K562 (cell line): ENCODE measurements at regions not wholly inside any gene's neighbourhood (a gene's known extent, or its start where the extent isn't known, plus 50 kb on each side); places are given as distances from the start of the nearest gene placed in this dataset.

Experiments used
- ATAC-seq: fragments of 200-7000 bp; cut with Tn5 transposase; 3 replicates; pipeline ENCODE4 v1.9.1; 2020; ENCODE audit warnings: moderate library complexity
- BruUV-seq: library from RNA; stranded (reverse); fragments of 400-500 nt; replicated peaks from 2 replicates; lab custom pipeline; 2021; lab: Mats Ljungman, UMichigan
- CTCF ChIA-PET: fragments of 300-600 bp; formaldehyde crosslinking; extraction: SDS; loops from one replicate; lab custom pipeline; 2021; ENCODE audit warnings: low intra/inter-chr PET ratio; lab: Yijun Ruan, JAX
- POLR2A ChIA-PET: fragments of 300-600, 350-650 bp; sonication (Branson Sonifier 250); formaldehyde crosslinking; extraction: SDS; loops from one replicate; lab custom pipeline; 2021; ENCODE audit warnings: antibody characterized with exemption, inconsistent platforms; lab: Yijun Ruan, JAX
- DNase-seq, 4 experiments: peaks; one replicate each; pipeline versions ENCODE4 v3.0.0 to v3.0.0-alpha.2; 2011 to 2018; ENCODE audit warnings: low spot score in 3 of 4, mixed read lengths in 3 of 4; ENCODE audit errors: extremely low read depth in 1 of 4
- FAIRE-seq: peaks from 2 replicates; lab custom pipeline; 2011; peaks lifted over from hg19 to GRCh38; lab: Jason Lieb, UNC
- H2AFZ ChIP-seq: 2 replicates; pipeline ENCODE4 v1.6.0; 2011; ENCODE audit warnings: low read depth, low read length, control low read depth, inconsistent platforms
- H3K27ac ChIP-seq: fragments of 200-600 bp; 3 replicates; pipeline ENCODE4 v1.8.0; 2011; ENCODE audit warnings: low read depth, mild to moderate bottlenecking, control low read depth, inconsistent platforms, low read length, moderate library complexity, mixed read lengths; ENCODE audit errors: extremely low read depth
- H3K27me3 ChIP-seq, 2 experiments: fragments of 300-600 bp in 1 of 2; 2 replicates in 1 of 2; 3 replicates in 1 of 2; pipeline versions ENCODE4 v1.6.0 to v1.8.0; 2011; ENCODE audit warnings: inconsistent platforms in 2 of 2, low read length in 2 of 2, mild to moderate bottlenecking in 1 of 2, mixed read lengths in 1 of 2, moderate library complexity in 1 of 2; ENCODE audit not compliant: control insufficient read depth in 2 of 2, insufficient read depth in 2 of 2
- H3K36me3 ChIP-seq: fragments of 300-600 bp; 3 replicates; pipeline ENCODE4 v1.8.0; 2011; ENCODE audit warnings: mild to moderate bottlenecking, low read length, inconsistent platforms; ENCODE audit not compliant: control insufficient read depth, insufficient read depth
- H3K4me1 ChIP-seq, 2 experiments: fragments of 200-600 bp in 1 of 2; replicated peaks in 1 of 2; 2 replicates in 1 of 2; 3 replicates in 1 of 2; pipeline versions ENCODE4 v1.5.1 to v1.8.0; 2011; ENCODE audit warnings: inconsistent platforms in 2 of 2, low read length in 2 of 2, mild to moderate bottlenecking in 1 of 2, mixed read lengths in 1 of 2, moderate library complexity in 1 of 2; ENCODE audit not compliant: control insufficient read depth in 2 of 2, insufficient read depth in 2 of 2
- H3K4me2 ChIP-seq: 2 replicates; pipeline ENCODE4 v1.6.1; 2011; ENCODE audit warnings: low read length, control low read depth, inconsistent platforms, mixed read lengths; ENCODE audit not compliant: insufficient read depth
- H3K4me3 ChIP-seq: fragments of 200-600 bp; sonication (generic), shearing (Covaris generic); 2 replicates; pipeline ENCODE4 v1.5.1; 2016; ENCODE audit warnings: control low read depth, inconsistent platforms
- H3K79me2 ChIP-seq: fragments of 200-600 bp; 3 replicates; pipeline ENCODE4 v1.8.0; 2011; ENCODE audit warnings: low read length, inconsistent platforms; ENCODE audit not compliant: control insufficient read depth, insufficient read depth
- H3K9ac ChIP-seq, 2 experiments: 2 replicates each; pipeline versions ENCODE4 v1.6.0 to v1.6.1; 2011; ENCODE audit warnings: low read depth in 2 of 2, low read length in 2 of 2, control low read depth in 1 of 2, inconsistent platforms in 1 of 2, mild to moderate bottlenecking in 1 of 2, mixed read lengths in 1 of 2; ENCODE audit not compliant: insufficient read depth in 1 of 2
- H3K9me1 ChIP-seq: one replicate; pipeline ENCODE4 v1.6.0; 2011; ENCODE audit warnings: inconsistent platforms, mild to moderate bottlenecking, low read length, moderate library complexity; ENCODE audit not compliant: control insufficient read depth, insufficient read depth
- H3K9me3 ChIP-seq: replicated peaks from 2 replicates; pipeline ENCODE4 v1.5.1; 2011; ENCODE audit warnings: low read depth, low read length, inconsistent platforms; ENCODE audit not compliant: control insufficient read depth, insufficient read depth
- H4K20me1 ChIP-seq: replicated peaks from 2 replicates; pipeline ENCODE4 v1.6.1; 2011; ENCODE audit warnings: low read length, inconsistent platforms, mixed read lengths; ENCODE audit not compliant: control insufficient read depth, insufficient read depth
- CHD4 ChIP-seq: fragments of 200-600 bp; sonication (generic); IDR thresholded peaks from 3 replicates; pipeline ENCODE4 v1.6.1; 2012; ENCODE audit warnings: low read depth, mild to moderate bottlenecking, mixed read lengths, low read length, inconsistent platforms; ENCODE audit not compliant: insufficient read depth, insufficient replicate concordance, poor library complexity, severe bottlenecking
- DIDO1 ChIP-seq: fragments of 450-650 bp; IDR thresholded peaks from 2 replicates; pipeline ENCODE4 v1.6.1; 2016; ENCODE audit warnings: low read depth, missing biosample characterization, missing genetic modification characterization
- FOS ChIP-seq: IDR thresholded peaks from 3 replicates; pipeline ENCODE4 v1.6.1; 2011; ENCODE audit not compliant: insufficient read length; ENCODE audit errors: extremely low read depth
- LARP7 ChIP-seq: fragments of 450-650 bp; IDR thresholded peaks from 2 replicates; pipeline ENCODE4 v1.6.1; 2016
- RBM25 ChIP-seq: fragments of 200-400 bp; formaldehyde crosslinking; IDR thresholded peaks from 2 replicates; pipeline ENCODE4 v1.6.1; 2018; ENCODE audit warnings: low read length, low read depth, moderate library complexity; ENCODE audit not compliant: severe bottlenecking
- SRSF3 ChIP-seq: fragments of 200-400 bp; formaldehyde crosslinking; IDR thresholded peaks from 2 replicates; pipeline ENCODE4 v1.6.1; 2016; ENCODE audit warnings: mild to moderate bottlenecking, low read length, moderate library complexity; ENCODE audit not compliant: insufficient read depth
- U2AF1 ChIP-seq: fragments of 200-400 bp; formaldehyde crosslinking; optimal IDR thresholded peaks from 2 replicates; pipeline ENCODE3; 2017; ENCODE audit warnings: mild to moderate bottlenecking, low read depth, low read length, moderate library complexity
- ZC3H4 ChIP-seq: sonication (generic); formaldehyde crosslinking; IDR thresholded peaks from 2 replicates; pipeline ENCODE4 v1.9.0; 2021; ENCODE audit warnings: missing genetic modification reagents, borderline replicate concordance
- ZNF24 ChIP-seq: fragments of 450-650 bp; IDR thresholded peaks from 2 replicates; pipeline ENCODE4 v1.6.1; 2016
- WGBS: fragments of 100-300 bp; shearing (Covaris generic); methylation state at CpG from one replicate; pipeline ENCODE4 v1.1.6; 2016; ENCODE audit warnings: low coverage, mixed read lengths; ENCODE audit not compliant: insufficient coverage; ENCODE audit errors: missing lambda C conversion rate; 5-methylcytosine and 5-hydroxymethylcytosine counted together
- in situ Hi-C: fragments of 300-500 bp; cut with MboI; formaldehyde crosslinking; loops from 4 replicates; pipeline ENCODE4 v1.15.0; 2018; ENCODE audit warnings: inconsistent platforms, mixed read lengths
- intact Hi-C: fragments of 100-400 bp; cut with micrococcal nuclease; formaldehyde crosslinking; loops from 2 replicates; pipeline ENCODE4 v1.14.2; 2022
- TF ChIP-seq, protein P1 (sequence below): fragments of 200-400 bp; formaldehyde crosslinking; IDR thresholded peaks from 2 replicates; pipeline ENCODE4 v1.6.1; 2017; ENCODE audit warnings: mild to moderate bottlenecking, low read depth, low read length, moderate library complexity
- TF ChIP-seq, protein P2 (sequence below): fragments of 450-650 bp; IDR thresholded peaks from 2 replicates; pipeline ENCODE4 v1.6.1; 2016; ENCODE audit warnings: borderline replicate concordance

DNA sequence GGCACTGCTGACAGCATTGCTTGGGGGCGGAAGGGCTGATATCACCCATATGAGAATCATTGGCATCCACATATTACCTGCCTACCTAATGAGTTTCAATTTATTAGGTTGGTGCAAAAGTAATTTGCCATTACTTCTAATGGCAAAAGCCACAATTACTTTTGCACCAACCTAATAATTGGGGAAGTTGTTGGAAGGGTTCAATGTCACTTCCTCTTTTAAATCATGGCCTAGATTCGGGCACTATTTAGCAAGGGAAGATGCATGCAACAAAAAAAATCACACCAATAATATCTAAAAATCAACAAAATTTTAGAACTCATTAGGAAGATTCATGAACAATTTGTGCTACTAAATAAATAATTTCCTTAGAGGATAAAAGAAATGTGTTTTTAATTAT, 56.0 kb upstream of the AGTR1 start:
- no peak for DNase-seq
- intact Hi-C loops = no loop called here
- H3K9me1 ChIP-seq = no peaks in the 10 kb centered on the region
- no peak overlapping the region for H3K4me2 ChIP-seq
- no peak for FAIRE-seq
- 0% methylated on average over 2 of the region's 2 CpGs for WGBS
- no peak overlapping the region for H3K27ac ChIP-seq
- ChIA-PET POLR2A (no interaction called here), CTCF (no interaction called here)
- no peaks in the 10 kb centered on the region for H3K27me3 ChIP-seq
- no peak for TF ChIP-seq DIDO1 (tag)
- TF ChIP-seq SRSF3 = no peak
- TF ChIP-seq, protein P1, sequence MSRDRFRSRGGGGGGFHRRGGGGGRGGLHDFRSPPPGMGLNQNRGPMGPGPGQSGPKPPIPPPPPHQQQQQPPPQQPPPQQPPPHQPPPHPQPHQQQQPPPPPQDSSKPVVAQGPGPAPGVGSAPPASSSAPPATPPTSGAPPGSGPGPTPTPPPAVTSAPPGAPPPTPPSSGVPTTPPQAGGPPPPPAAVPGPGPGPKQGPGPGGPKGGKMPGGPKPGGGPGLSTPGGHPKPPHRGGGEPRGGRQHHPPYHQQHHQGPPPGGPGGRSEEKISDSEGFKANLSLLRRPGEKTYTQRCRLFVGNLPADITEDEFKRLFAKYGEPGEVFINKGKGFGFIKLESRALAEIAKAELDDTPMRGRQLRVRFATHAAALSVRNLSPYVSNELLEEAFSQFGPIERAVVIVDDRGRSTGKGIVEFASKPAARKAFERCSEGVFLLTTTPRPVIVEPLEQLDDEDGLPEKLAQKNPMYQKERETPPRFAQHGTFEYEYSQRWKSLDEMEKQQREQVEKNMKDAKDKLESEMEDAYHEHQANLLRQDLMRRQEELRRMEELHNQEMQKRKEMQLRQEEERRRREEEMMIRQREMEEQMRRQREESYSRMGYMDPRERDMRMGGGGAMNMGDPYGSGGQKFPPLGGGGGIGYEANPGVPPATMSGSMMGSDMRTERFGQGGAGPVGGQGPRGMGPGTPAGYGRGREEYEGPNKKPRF = no peak
- TF ChIP-seq ZNF24 = no peak
- H4K20me1 ChIP-seq = no peaks in the 10 kb centered on the region
- H3K9ac ChIP-seq = no peak overlapping the region
- ATAC-seq = no peak
- no peaks in the 10 kb centered on the region for H3K4me1 ChIP-seq
- no TSS peak for BruUV-seq
- no peaks in the 10 kb centered on the region for H3K79me2 ChIP-seq
- H2AFZ ChIP-seq = no peak overlapping the region
- in situ Hi-C loops = no loop called here
- H3K9me3 ChIP-seq = no peaks in the 10 kb centered on the region
- H3K36me3 ChIP-seq = no peaks in the 10 kb centered on the region
- H3K4me3 ChIP-seq = no peak overlapping the region

DNA sequence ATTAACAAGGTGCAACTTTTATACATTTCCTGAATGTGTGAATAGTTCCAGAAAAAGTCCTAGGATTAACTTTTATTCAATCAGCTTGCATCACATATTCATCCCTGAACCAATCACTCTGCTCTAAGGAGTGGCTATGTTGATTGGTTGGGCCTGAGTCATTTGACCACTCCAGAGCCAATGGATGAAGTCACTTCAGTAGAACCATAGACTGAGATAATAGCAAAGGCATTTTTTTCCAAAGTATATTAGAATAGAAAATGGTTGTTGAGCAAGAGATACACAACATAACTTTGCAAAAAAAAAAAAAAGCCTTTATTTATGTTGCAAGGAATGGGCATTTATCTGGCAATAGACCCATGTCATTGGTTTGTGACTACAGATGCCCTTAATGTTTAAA, 55.5 kb upstream of the AGTR1 start:
- FAIRE-seq (no peak), DNase-seq (no peak), ATAC-seq (no peak)
- Histone ChIP-seq H3K4me3 (no peak overlapping the region), H3K36me3 (no peaks in the 10 kb centered on the region), H3K9me3 (no peaks in the 10 kb centered on the region), H4K20me1 (no peaks in the 10 kb centered on the region), H3K79me2 (no peaks in the 10 kb centered on the region), H3K4me2 (no peak overlapping the region), H3K9me1 (no peaks in the 10 kb centered on the region), H3K27me3 (no peaks in the 10 kb centered on the region), H3K9ac (no peak overlapping the region), H3K27ac (no peak overlapping the region), H2AFZ (no peak overlapping the region), H3K4me1 (no peaks in the 10 kb centered on the region)
- CTCF ChIA-PET = no interaction called here
- in situ Hi-C loops (no loop called here), intact Hi-C loops (no loop called here)
- POLR2A ChIA-PET = no interaction called here
- no TSS peak for BruUV-seq
- no peak for TF ChIP-seq FOS
- no peak for TF ChIP-seq ZNF24
- no peak for TF ChIP-seq LARP7
- TF ChIP-seq, protein P2, sequence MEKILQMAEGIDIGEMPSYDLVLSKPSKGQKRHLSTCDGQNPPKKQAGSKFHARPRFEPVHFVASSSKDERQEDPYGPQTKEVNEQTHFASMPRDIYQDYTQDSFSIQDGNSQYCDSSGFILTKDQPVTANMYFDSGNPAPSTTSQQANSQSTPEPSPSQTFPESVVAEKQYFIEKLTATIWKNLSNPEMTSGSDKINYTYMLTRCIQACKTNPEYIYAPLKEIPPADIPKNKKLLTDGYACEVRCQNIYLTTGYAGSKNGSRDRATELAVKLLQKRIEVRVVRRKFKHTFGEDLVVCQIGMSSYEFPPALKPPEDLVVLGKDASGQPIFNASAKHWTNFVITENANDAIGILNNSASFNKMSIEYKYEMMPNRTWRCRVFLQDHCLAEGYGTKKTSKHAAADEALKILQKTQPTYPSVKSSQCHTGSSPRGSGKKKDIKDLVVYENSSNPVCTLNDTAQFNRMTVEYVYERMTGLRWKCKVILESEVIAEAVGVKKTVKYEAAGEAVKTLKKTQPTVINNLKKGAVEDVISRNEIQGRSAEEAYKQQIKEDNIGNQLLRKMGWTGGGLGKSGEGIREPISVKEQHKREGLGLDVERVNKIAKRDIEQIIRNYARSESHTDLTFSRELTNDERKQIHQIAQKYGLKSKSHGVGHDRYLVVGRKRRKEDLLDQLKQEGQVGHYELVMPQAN = no peak
- no peak for TF ChIP-seq RBM25
- TF ChIP-seq CHD4 = no peak
- TF ChIP-seq ZC3H4 = no peak
- no peak for TF ChIP-seq U2AF1
